Panc1 (cell line): ENCODE measurements at regions not wholly inside any gene's neighbourhood (a gene's known extent, or its start where the extent isn't known, plus 50 kb on each side); places are given as distances from the start of the nearest gene placed in this dataset.

Source experiments
- ATAC-seq: fragments of 200-7000 bp; cut with Tn5 transposase; 2 replicates; pipeline ENCODE4 v1.9.1; 2020; ENCODE audit warnings: mild to moderate bottlenecking, moderate library complexity
- BruUV-seq: library from RNA; stranded (reverse); fragments of 400-500 nt; replicated peaks from 2 replicates; lab custom pipeline; 2021; lab: Mats Ljungman, UMichigan
- CTCF ChIA-PET: fragments of 300-600 bp; sonication (Branson Sonifier 250); formaldehyde crosslinking; loops from one replicate; lab custom pipeline; 2022; ENCODE audit warnings: antibody characterized with exemption; lab: Charles Lee
- POLR2A ChIA-PET: fragments of 300-600 bp; sonication (Branson Sonifier 250); formaldehyde crosslinking; loops from one replicate; lab custom pipeline; 2022; ENCODE audit warnings: antibody characterized with exemption; lab: Charles Lee
- DNase-seq: peaks from one replicate; pipeline ENCODE4 v3.0.0-alpha.2; 2010; ENCODE audit warnings: low read depth, low spot score
- H3K27ac ChIP-seq: 2 replicates; pipeline ENCODE4 v1.5.1; 2011; ENCODE audit warnings: mild to moderate bottlenecking, low read length, inconsistent platforms
- H3K27me3 ChIP-seq: fragments of 200-500 bp; sonication (Bioruptor generic); 2 replicates; pipeline ENCODE4 v1.6.0; 2014; ENCODE audit warnings: low read length, inconsistent platforms; ENCODE audit not compliant: control insufficient read depth, insufficient read depth
- H3K36me3 ChIP-seq: fragments of 200-500 bp; sonication (Bioruptor generic); 2 replicates; pipeline ENCODE4 v1.5.1; 2014; ENCODE audit warnings: inconsistent platforms, mild to moderate bottlenecking, low read length, moderate library complexity; ENCODE audit not compliant: control insufficient read depth, insufficient read depth
- H3K4me1 ChIP-seq: 2 replicates; pipeline ENCODE4 v1.5.1; 2011; ENCODE audit warnings: inconsistent platforms, mild to moderate bottlenecking, low read length, moderate library complexity; ENCODE audit not compliant: control insufficient read depth, insufficient read depth
- H3K4me3 ChIP-seq, 2 experiments: 2 replicates each; pipeline ENCODE4 v1.5.1; 2011 to 2012; ENCODE audit warnings: low read depth in 2 of 2, low read length in 2 of 2, mild to moderate bottlenecking in 2 of 2, inconsistent platforms in 1 of 2, moderate library complexity in 1 of 2
- H3K9me3 ChIP-seq: fragments of 200-500 bp; sonication (Bioruptor generic); 2 replicates; pipeline ENCODE4 v1.5.1; 2014; ENCODE audit warnings: low read depth, mild to moderate bottlenecking, inconsistent platforms, low read length, moderate library complexity; ENCODE audit not compliant: control insufficient read depth, insufficient read depth
- POLR2AphosphoS5 ChIP-seq: IDR thresholded peaks from 2 replicates; pipeline ENCODE4 v1.6.1; 2012; ENCODE audit warnings: mild to moderate bottlenecking, low read depth, low read length, moderate library complexity
- SIN3A ChIP-seq: IDR thresholded peaks from 2 replicates; pipeline ENCODE4 v1.6.1; 2012; ENCODE audit warnings: low read depth, mild to moderate bottlenecking, low read length, moderate library complexity, borderline replicate concordance; ENCODE audit not compliant: insufficient read depth
- TCF7L2 ChIP-seq: IDR thresholded peaks from 2 replicates; pipeline ENCODE4 v1.6.1; 2011; ENCODE audit warnings: mild to moderate bottlenecking, low read depth, low read length, inconsistent platforms
- in situ Hi-C: cut with HindIII; loops from 2 replicates; pipeline ENCODE4 v1.10.0; 2016; ENCODE audit warnings: low sequenced_read_pairs, low pct_unique_long_range_greater_than_20kb
- intact Hi-C: fragments of 100-400 bp; cut with micrococcal nuclease; formaldehyde crosslinking; loops from one replicate; pipeline ENCODE4 v1.10.0; 2022; ENCODE audit not compliant: unreplicated experiment
- TF ChIP-seq, protein P1 (sequence below), 2 experiments: IDR thresholded peaks; 2 replicates each; pipeline ENCODE4 v1.6.1; 2011 to 2012; ENCODE audit warnings: low read depth in 2 of 2, control low read depth in 1 of 2, low read length in 1 of 2, mild to moderate bottlenecking in 1 of 2, moderate library complexity in 1 of 2; ENCODE audit not compliant: insufficient read depth in 1 of 2
- TF ChIP-seq, protein P2 (sequence below): fragments of 450-650 bp; IDR thresholded peaks from 2 replicates; pipeline ENCODE4 v1.5.1; 2017; ENCODE audit warnings: mild to moderate bottlenecking

DNA sequence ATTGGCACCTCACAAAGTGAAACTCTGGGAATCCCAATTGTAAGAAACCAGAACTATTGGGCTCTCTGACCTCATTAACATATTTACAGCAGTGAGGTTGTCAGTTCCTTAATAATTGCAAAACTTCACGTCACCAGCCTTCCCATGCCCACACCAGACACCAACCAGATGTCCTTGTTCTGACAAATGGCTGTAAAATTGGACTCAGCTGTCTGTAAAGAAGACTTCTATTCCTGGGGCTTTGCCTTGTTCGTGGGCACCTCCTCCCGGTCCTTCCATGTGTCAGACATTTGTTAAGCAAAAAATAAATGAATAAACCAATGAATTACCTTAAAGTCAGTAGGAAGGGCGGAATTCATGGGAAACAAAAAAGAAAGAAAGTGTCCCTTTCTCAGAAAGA lies 284.3 kb upstream of the CDH11 start:
- in situ Hi-C loops (no loop called here), intact Hi-C loops (no loop called here)
- ATAC-seq (no peak), DNase-seq (no peak)
- H3K27ac ChIP-seq = no peak overlapping the region
- no peaks in the 10 kb centered on the region for H3K9me3 ChIP-seq
- no peaks in the 10 kb centered on the region for H3K36me3 ChIP-seq
- no peak overlapping the region for H3K4me3 ChIP-seq
- no TSS peak for BruUV-seq
- no peaks in the 10 kb centered on the region for H3K27me3 ChIP-seq
- ChIA-PET POLR2A (no interaction called here), CTCF (no interaction called here)
- TF ChIP-seq, protein P1, sequence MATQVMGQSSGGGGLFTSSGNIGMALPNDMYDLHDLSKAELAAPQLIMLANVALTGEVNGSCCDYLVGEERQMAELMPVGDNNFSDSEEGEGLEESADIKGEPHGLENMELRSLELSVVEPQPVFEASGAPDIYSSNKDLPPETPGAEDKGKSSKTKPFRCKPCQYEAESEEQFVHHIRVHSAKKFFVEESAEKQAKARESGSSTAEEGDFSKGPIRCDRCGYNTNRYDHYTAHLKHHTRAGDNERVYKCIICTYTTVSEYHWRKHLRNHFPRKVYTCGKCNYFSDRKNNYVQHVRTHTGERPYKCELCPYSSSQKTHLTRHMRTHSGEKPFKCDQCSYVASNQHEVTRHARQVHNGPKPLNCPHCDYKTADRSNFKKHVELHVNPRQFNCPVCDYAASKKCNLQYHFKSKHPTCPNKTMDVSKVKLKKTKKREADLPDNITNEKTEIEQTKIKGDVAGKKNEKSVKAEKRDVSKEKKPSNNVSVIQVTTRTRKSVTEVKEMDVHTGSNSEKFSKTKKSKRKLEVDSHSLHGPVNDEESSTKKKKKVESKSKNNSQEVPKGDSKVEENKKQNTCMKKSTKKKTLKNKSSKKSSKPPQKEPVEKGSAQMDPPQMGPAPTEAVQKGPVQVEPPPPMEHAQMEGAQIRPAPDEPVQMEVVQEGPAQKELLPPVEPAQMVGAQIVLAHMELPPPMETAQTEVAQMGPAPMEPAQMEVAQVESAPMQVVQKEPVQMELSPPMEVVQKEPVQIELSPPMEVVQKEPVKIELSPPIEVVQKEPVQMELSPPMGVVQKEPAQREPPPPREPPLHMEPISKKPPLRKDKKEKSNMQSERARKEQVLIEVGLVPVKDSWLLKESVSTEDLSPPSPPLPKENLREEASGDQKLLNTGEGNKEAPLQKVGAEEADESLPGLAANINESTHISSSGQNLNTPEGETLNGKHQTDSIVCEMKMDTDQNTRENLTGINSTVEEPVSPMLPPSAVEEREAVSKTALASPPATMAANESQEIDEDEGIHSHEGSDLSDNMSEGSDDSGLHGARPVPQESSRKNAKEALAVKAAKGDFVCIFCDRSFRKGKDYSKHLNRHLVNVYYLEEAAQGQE (IDR thresholded peaks at IDR 0.05; ENCODE audit: insufficient read depth in 1 of 2, low read depth in 2 of 2, low read length in 1 of 2) = no peak
- TF ChIP-seq TCF7L2 = no peak
- TF ChIP-seq, protein P2, sequence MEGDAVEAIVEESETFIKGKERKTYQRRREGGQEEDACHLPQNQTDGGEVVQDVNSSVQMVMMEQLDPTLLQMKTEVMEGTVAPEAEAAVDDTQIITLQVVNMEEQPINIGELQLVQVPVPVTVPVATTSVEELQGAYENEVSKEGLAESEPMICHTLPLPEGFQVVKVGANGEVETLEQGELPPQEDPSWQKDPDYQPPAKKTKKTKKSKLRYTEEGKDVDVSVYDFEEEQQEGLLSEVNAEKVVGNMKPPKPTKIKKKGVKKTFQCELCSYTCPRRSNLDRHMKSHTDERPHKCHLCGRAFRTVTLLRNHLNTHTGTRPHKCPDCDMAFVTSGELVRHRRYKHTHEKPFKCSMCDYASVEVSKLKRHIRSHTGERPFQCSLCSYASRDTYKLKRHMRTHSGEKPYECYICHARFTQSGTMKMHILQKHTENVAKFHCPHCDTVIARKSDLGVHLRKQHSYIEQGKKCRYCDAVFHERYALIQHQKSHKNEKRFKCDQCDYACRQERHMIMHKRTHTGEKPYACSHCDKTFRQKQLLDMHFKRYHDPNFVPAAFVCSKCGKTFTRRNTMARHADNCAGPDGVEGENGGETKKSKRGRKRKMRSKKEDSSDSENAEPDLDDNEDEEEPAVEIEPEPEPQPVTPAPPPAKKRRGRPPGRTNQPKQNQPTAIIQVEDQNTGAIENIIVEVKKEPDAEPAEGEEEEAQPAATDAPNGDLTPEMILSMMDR = no peak
- no peak for TF ChIP-seq SIN3A
- H3K4me1 ChIP-seq = no peaks in the 10 kb centered on the region

DNA sequence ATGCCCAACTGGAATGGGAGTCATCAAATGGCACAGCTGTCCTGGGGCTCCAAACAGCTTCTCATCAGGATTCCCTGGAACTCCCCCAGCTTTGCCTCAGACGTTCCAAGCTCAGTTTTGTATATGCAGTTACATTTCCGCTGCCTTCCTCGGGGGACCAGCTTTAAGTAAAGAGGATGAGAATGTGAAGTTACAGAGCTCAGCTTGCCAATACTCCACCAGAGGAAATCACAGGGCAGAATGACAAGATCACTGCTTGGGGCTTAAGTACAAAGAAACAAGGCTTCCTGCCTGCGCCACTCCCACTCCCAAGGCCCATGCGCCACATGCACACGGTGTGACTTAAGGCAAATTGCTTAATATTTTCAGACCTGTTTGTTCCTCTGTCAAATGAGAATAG lies 272.4 kb upstream of the CDH11 start:
- BruUV-seq = no TSS peak
- ATAC-seq (no peak), DNase-seq (no peak)
- Histone ChIP-seq H3K9me3 (no peaks in the 10 kb centered on the region), H3K4me3 (no peak overlapping the region), H3K27ac (no peak overlapping the region), H3K36me3 (no peaks in the 10 kb centered on the region), H3K4me1 (no peaks in the 10 kb centered on the region), H3K27me3 (no peaks in the 10 kb centered on the region)
- TF ChIP-seq TCF7L2 = no peak
- TF ChIP-seq POLR2AphosphoS5 = no peak
- TF ChIP-seq, protein P1 (IDR thresholded peaks at IDR 0.05; ENCODE audit: insufficient read depth in 1 of 2, low read depth in 2 of 2, low read length in 1 of 2) = no peak
- TF ChIP-seq, protein P2 = no peak
- TF ChIP-seq SIN3A = no peak
- CTCF ChIA-PET = no interaction called here
- POLR2A ChIA-PET = no interaction called here
- in situ Hi-C loops (no loop called here), intact Hi-C loops (no loop called here)
